ENCODE measurements at regions not wholly inside any gene's neighbourhood (a gene's known extent, or its start where the extent isn't known, plus 50 kb on each side); places are given as distances from the start of the nearest gene placed in this dataset.

GRCh38 chr5:130529511-130530485 lies 625.5 kb downstream of the CHSY3 start:
- Mint-ChIP-seq H3K27ac (no peak overlapping the region), H3K27me3 (ENCODE audit: low read depth, poor library complexity) (no peaks in the 10 kb centered on the region), H3K9me3 (peaks cover 2% of the 10 kb centered on the region), H3K4me1 (no peaks in the 10 kb centered on the region), H3K4me3 (no peak overlapping the region), H3K36me3 (ENCODE audit: low read depth) (no peaks in the 10 kb centered on the region)
- TF ChIP-seq CTCF (IDR thresholded peaks at IDR 0.05), result no peak
- DNase-seq, result no peak

- Mint-ChIP-seq H3K9me3 (peaks cover 4% of the 10 kb centered on the region), H3K4me1 (no peaks in the 10 kb centered on the region), H3K27ac (no peak overlapping the region), H3K36me3 (ENCODE audit: low read depth) (no peaks in the 10 kb centered on the region), H3K27me3 (ENCODE audit: low read depth, poor library complexity) (no peaks in the 10 kb centered on the region), H3K4me3 (no peak overlapping the region)
- DNase-seq, result no peak
- no peak for TF ChIP-seq CTCF (IDR thresholded peaks at IDR 0.05)
These were observed 624.8 kb downstream of the CHSY3 start for GRCh38 chr5:130529111-130529510.

- H3K36me3 Mint-ChIP-seq (ENCODE audit: low read depth), result no peaks in the 10 kb centered on the region
These were observed 624.2 kb downstream of the CHSY3 start for GRCh38 chr5:130528474-130528873.

GRCh38 chr5:130526708-130527107 lies 622.4 kb downstream of the CHSY3 start:
- no peak for TF ChIP-seq CTCF (IDR thresholded peaks at IDR 0.05)
- H3K27ac Mint-ChIP-seq, result no peak overlapping the region
- no peaks in the 10 kb centered on the region for H3K27me3 Mint-ChIP-seq (ENCODE audit: low read depth, poor library complexity)
- H3K4me3 Mint-ChIP-seq, result no peak overlapping the region
- H3K4me1 Mint-ChIP-seq, result peaks cover under 1% of the 10 kb centered on the region
- no peak for DNase-seq
- peaks cover 4% of the 10 kb centered on the region for H3K9me3 Mint-ChIP-seq
- no peaks in the 10 kb centered on the region for H3K36me3 Mint-ChIP-seq (ENCODE audit: low read depth)

More at GRCh38 chr5:130528474-130528873, 624.2 kb downstream of the CHSY3 start:
- no peak for DNase-seq
- Mint-ChIP-seq H3K4me3 (no peak overlapping the region), H3K27ac (no peak overlapping the region), H3K9me3 (peaks cover 4% of the 10 kb centered on the region), H3K4me1 (no peaks in the 10 kb centered on the region), H3K27me3 (ENCODE audit: low read depth, poor library complexity) (no peaks in the 10 kb centered on the region)
- TF ChIP-seq CTCF (IDR thresholded peaks at IDR 0.05), result no peak

- no peak for DNase-seq
- TF ChIP-seq CTCF (IDR thresholded peaks at IDR 0.05), result no peak
- Mint-ChIP-seq H3K36me3 (ENCODE audit: low read depth) (no peaks in the 10 kb centered on the region), H3K27ac (no peak overlapping the region), H3K27me3 (ENCODE audit: low read depth, poor library complexity) (no peaks in the 10 kb centered on the region), H3K4me1 (peaks cover 6% of the 10 kb centered on the region), H3K4me3 (no peak overlapping the region), H3K9me3 (peaks cover 31% of the 10 kb centered on the region)
These were observed 615.9 kb downstream of the CHSY3 start for GRCh38 chr5:130520211-130520610.
